ENCODE measurements at regions not wholly inside any gene's neighbourhood (a gene's known extent, or its start where the extent isn't known, plus 50 kb on each side); places are given as distances from the start of the nearest gene placed in this dataset.

- TF ChIP-seq CTCF (IDR thresholded peaks at IDR 0.05; ENCODE audit: low read depth, low read length) (no peak), MYC (IDR thresholded peaks at IDR 0.05; ENCODE audit: low read depth, low read length) (no peak)
These were observed 429.4 kb upstream of the TMPRSS15 start for GRCh38 chr21:18832950-18833349.
